HG02642 (cell line): ENCODE measurements at regions not wholly inside any gene's neighbourhood (a gene's known extent, or its start where the extent isn't known, plus 50 kb on each side); places are given as distances from the start of the nearest gene placed in this dataset.
"Not testable (repeated sequence)": the region's sequence is repeated elsewhere in the genome, so short reads cannot be mapped to it uniquely, and the experiment has no call there.

Experiments used
- ATAC-seq: cut with Tn5 transposase; IDR thresholded peaks from one replicate; pipeline ENCODE4 v1.9.1; 2021; ENCODE audit warnings: mild to moderate bottlenecking; ENCODE audit not compliant: unreplicated experiment, poor library complexity

DNA sequence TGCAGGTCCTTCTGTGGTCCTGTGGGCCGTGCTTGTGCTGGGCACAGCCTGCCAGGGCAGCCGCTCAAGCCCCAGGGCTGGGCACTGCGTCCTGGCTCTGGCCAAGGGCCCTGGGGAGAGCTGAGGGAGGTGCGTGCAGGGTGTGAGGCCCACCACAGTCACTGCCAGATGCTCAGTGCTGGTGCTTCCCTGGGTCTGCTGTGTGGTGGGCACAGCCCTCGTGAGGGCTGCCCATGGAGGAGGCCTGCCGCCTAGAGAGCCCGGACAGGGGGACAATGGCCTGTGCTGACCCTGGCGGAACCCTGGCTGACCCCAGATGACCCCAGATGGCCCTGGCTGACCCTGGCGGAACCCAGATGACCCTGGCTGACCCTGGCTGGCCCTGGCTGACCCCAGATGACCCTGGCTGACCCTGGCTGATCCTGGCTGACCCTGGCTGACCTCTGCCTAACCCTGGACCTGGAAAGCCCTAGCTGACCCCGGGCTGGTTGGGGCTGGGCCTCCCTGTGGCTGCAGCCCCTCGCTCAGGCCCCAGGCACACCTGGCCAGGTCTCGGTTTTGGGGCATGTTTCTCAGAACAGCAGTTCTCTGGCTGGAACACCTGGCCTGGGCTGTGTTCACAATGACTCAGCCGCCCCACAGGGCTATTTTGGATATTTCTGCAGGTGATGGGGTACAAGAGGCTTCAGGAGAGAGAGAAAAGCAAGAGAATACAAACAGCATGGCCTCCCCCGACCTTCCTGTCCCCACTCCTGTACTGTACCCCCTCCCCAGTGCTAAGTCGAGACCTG lies 55.4 kb downstream of the TMEM121 start:
- peak; percentile 34 for ATAC-seq

DNA sequence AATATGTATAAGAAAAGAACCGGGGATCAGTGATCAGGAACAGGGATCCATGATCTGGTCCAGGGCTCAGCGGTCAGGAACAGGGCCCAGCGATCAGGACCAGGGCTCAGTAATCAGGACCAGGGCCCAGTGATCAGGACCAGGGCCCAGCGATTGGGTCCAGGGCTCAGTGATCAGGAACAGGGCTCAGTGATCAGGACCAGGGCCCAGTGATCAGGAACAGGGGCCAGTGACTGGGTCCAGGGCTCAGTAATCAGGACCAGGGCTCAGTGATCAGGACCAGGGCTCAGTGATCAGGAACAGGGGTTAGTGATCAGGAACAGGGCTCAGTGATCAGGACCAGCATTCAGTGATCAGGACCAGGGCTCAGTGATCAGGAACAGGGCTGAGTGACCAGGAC lies 56.3 kb downstream of the TMEM121 start:
- no peak for ATAC-seq

DNA sequence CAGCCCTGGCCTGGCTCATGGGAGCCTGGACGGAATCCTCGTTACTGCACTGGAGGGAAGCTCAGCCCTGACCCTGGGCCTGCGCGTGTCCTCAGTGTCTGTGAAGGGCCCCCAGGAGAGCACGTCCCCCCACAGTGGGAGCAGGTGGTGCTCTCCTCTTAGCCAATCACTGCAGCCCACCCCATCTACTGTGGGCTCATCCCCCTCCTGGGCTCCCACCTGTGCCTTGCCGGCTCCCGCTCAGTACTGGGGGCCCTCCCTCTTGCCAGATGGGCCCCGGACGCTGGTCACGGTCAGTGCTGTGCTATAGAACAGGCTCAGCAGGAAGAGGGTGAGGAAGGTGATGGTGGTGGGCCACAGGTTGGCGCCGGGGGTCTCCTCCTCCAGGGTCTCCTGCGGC lies 57.5 kb downstream of the TMEM121 start:
- ATAC-seq: not testable (repeated sequence)

DNA sequence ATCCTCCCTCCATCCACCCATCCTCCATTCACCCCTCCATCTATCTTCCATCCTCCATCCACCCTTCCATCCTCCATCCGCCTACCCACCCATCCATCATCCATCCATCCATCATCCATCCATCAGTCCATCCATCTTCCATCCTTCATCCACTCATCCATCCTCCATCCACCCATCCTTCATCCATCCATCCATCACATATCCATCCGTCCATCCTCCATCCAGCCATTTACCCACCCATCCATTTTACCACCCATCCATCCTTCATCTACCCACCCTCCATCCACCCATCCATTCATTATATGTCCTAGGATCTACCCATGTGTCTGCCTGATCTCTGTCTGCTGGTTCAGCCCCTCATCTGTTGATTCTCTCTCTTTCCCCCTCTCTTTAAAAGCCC lies 58.9 kb downstream of the TMEM121 start:
- not testable (repeated sequence) for ATAC-seq

DNA sequence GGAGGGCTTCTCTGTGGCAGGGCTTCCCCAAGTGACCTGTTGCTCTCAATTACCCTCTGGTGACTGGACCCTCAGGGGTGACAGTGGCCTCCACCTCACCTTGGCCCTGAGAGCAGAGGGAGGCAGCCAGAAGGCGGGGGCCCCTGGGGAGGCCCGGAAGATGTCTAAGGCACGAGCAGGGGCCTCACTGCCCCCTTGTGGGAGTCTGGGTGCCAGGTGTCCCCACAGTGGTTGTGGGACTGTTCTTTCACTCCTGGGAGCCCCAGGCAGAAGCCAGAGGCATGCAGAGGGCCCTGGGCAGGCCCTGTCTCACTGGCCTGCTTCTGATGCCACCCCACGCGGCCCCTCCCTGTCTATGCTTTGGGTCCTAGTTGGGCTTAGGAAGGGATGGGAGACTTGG lies 59.3 kb downstream of the TMEM121 start:
- ATAC-seq: peak; percentile 28

DNA sequence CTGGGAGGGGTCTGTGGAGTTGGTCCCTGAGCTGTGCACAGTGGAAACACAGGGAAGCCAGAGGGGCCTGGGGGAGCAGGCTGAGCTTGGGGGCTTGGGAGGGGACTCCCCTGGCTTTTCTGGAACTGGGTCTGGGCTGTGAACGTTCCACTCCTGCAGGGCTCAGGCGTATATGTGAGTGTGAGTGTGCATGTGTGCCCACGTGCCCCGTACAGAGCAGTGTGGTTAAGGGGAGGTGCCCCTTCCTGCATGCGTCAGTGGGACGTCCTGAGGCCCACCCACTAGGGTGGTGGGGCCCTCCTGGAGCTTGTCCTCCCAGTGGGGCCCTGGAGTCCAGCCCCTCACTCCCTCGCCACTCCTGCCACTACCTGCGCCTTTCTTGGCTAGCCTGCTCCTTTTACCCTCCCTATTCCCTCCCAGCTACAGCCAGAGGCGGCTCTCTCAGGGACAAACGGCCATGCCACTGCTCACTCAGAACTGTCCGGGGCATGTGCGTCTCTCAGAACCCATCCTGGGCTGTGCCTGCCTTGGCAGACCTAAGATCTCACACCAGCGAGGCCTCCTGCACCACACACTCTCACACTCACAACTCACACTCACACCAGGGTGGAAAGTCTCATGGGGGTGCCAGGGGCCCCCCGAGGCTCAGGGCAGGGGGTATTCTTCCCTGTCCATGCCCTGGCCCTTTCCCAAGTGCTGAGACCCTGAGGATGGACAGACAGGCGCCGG lies 59.9 kb downstream of the TMEM121 start:
- ATAC-seq: peak; percentile 12

DNA sequence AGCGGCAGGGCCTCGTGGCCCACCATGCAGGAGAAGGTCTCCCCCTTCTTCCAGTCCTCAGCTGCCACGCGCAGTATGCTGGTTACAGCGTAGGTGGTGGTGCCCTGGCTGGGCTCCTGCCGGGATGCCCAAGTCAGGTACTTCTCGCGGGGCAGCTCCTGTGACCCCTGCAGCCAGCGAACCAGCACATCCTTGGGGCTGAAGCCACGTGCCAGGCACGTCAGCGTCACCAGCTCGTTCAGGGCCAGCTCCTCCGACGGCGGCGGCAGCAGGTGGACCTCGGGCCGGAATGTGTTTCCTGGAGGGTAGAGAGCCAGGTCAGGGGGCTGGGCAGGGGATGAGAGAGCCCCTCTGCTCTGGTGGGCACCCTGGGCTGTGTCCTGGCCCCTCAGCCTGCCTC lies 60.7 kb downstream of the TMEM121 start:
- not testable (repeated sequence) for ATAC-seq

DNA sequence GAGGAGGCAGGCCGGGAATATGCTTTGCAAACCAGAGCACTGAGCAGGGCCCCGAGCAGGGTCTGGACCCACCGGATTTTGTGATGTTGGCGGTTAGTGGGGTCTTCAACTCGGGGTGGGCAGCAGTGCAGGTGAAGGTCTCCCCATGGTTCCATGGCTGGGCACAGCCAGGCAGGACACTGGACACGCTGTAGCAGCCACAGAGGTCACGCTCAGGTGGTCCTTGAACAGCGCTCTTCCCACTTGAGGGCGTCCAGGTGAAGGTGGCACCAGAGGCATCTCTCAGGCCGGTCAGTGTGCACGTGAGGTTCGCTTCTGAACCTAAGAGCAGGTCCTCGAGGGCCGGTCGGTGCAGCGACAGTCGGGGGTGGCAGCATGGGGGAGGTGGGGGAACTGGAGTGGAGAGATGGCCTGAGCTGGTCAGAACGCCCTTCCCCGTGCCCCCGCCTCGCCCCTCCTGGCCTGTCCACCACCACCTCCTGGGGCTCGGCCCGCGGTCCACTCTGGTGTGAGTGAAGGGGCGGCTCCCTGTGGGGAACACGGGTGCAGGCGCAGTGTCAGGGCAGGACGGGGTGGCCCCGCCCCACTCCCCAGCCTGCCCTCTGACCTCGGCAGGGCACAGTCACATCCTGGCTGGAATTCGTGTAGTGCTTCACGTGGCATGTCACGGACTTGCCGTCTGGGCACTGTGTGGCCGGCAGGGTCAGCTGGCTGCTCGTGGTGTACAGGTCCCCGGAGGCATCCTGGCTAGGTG lies 61.3 kb downstream of the TMEM121 start:
- not testable (repeated sequence) for ATAC-seq

DNA sequence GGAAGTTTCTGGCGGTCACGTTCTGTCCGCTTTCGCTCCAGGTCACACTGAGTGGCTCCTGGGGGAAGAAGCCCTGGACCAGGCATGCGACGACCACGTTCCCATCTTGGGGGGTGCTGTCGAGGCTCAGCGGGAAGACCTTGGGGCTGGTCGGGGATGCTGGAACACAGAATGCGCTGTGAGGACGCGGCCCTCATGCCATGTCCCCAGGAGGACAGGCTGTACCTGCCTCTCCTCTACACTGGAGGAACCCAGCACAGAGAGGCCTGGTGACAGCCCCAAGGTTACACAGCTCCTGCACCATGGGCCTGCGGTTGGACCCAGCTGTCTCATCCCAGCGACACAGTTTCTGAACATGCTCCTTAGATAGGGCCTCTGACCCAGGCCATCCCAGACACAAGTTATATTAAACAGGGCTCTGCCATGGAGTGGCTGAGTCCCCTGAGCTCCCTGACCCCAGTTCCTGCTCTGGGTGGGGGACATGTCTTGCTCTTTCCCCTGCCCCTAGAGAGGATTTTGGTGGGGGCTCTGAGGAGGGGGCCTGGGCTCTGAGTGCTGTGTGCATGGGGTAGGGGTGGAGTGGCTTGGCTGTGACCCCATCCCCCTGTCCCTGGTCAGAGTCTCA lies 62.0 kb downstream of the TMEM121 start:
- no peak for ATAC-seq

DNA sequence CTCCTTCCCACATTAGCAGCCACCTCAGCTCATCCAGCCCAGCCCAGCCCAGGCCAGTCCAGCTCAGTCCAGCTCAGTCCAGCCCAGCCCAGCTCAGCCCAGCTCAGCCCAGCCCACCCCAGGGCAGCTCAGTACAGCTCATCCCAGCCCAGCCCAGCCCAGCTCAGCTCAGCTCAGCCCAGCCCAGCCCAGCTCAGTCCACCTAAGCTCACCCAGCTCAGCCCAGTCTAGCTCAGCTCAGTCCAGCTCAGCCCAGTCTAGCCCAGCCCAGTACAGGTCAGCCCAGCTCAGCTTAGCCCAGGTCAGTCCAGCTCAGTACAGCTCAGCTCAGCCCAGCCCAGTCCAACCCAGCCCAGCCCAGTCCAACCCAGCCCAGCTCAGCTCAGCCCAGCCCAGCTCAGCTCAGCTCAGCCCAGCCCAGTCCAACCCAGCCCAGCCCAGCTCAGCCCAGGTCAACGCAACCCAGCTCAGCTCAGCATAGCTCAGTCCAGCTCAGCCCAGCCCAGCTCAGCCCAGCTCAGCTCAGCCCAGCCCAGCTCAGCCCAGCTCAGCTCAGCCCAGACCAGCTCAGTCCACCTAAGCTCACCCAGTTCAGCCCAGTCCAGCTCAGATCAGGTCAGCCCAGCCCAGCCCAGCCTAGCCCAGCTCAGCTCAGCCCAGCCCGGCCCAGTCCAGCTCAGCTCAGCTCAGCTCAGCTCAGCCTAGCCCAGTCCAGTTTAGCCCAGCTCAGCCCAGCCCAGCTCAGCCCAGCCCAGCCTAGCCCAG lies 63.0 kb downstream of the TMEM121 start:
- no peak for ATAC-seq

DNA sequence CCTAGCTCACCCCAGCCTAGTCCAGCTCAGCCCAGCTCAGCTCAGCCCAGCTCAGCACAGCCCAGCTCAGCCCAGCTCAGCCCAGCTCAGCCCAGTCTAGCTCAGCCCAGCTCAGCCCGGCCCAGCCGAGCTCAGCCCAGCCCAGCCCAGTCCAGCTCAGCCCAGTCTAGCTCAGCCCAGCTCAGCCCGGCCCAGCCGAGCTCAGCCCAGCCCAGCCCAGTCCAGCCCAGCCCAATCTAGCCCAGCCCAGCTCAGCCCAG lies 63.5 kb downstream of the TMEM121 start:
- not testable (repeated sequence) for ATAC-seq

DNA sequence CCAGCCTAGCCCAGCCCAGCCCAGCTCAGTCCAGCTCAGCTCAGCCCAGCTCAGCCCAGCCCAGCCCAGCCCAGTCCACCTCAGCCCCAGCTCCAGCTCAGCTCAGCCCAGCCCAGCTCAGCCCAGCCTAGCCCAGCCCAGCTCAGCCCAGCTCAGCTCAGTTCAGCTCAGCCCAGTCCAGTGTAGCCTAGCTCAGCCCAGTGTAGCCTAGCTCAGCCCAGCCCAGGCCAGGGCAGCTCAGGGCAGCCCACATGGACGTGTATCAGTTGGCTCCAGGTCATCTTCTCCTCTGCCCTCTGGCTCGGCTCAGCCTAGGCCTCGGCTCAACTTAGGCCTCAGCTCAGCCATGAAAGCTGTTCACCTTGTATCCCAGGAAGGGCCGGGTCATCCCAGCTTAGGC lies 64.7 kb downstream of the TMEM121 start:
- no peak for ATAC-seq

DNA sequence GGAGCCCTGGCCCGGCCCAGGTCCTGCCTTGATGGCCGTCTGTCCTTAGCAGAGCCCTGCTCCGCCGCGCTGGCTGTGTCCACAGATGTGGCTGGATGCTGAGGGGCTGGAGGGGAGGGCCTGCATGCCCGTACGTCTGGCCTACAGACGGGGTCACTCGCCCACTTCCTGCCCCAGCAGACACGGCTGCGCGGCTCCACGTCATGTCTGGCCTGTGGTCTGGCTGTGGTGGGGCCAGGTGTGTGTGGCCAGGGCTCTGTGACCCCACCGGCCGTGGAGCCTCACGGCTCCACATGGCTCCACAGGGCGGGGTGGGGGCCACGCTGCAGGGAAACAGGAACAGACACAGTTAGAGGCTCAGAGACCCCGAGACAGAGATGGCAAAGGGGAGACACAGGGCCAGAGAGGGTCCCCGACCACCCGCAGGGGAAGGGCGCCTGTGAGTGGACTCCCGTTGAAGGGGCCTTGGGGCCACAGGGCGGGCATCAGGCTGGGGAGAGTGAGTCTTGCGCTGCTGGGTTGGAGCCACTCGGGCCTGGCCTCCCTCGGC lies 65.5 kb downstream of the TMEM121 start:
- not testable (repeated sequence) for ATAC-seq

DNA sequence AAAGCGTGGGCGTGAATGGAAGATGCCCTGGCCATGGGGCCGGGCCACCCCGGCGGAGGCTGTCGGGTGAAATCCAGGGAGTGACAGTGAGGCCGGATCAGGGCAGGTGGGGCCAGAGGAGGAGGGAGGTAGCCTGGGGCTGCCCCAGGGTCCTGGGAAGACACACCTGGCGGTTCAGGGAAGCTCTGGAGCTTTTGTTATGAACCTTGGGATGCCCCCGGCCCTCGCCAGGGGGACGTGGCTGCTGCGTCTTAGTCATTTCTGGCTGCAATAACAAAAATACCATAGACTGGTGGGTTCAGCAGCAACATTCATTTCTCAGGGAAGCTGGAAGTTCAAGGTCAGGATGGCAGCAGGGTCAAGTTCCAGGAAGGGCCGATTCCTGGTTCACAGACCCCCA lies 66.3 kb downstream of the TMEM121 start:
- ATAC-seq: not testable (repeated sequence)

DNA sequence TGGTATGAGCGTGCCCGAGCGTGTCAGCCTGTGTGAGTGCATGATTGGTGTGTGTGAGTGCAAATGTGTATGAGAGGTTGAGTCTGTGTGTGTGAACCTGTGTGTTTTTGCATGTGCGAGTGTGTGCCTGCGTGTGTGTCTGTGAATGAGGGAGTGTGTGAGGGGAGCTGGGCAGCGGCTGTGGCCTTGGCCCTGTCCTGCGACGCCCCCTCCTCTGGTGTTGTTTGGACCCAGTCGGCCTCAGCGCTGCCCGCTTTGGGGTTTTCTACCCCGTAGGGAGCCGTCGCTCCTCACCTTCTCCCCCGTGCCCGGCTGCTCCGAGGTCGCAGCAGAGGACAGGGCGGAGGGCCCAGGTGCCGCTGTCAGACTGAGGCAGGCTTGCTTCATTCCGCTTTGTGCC lies 69.0 kb downstream of the TMEM121 start:
- not testable (repeated sequence) for ATAC-seq

DNA sequence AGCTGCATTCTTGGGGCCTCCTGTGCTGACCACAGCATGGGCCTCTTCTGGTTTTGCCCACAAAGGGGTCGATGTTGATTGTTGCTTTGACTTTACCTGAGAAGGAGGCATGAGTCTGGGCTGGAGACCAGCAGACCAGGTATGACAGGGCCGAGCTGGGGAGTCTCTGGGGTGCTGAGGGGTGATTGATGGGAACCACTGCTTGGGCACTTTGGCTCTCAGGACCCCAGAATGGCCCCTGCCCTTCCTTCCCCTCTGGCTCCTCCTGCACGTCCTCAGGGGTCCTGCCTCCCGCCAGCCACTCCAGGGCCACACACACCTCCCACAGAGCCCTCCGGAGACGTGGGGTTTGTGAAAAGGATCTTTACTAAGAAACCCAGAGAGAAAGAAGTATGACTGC lies 70.0 kb downstream of the TMEM121 start:
- ATAC-seq: not testable (repeated sequence)

DNA sequence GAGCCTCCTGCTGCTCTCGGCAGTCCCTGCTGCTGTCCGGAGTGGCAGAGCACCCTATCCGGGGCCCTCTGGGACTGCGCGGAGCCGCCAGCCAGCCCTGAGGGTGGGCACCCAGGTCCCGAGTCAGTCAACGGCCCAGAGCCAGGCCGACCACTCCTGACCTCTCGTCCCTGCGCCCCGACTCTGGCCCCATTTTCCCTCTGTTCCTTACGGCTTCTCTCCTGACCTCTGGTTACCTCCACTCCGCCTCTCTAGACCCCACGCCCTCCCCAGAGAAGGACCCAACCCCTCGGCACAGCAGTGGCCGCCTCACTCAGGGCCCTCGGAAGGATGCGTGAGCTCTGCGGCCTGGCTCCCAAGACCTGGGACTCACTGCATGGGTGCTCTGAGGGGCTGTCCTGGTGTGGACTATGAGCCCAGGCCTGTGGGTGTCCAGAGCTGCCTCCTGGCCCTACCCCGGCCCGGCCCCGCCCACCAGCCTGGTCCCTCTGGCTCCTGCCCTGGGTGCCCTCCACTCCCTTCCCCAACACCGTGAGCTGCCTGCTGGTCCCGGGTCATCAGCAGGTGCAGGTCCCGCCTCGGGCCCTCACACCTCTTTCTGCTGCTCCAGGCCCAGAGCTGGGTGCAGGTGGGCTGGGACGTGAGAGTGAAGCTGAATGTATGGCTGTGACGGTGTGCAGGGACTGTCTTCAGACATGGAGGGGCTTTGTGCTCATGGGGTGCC lies 71.8 kb downstream of the TMEM121 start:
- not testable (repeated sequence) for ATAC-seq

DNA sequence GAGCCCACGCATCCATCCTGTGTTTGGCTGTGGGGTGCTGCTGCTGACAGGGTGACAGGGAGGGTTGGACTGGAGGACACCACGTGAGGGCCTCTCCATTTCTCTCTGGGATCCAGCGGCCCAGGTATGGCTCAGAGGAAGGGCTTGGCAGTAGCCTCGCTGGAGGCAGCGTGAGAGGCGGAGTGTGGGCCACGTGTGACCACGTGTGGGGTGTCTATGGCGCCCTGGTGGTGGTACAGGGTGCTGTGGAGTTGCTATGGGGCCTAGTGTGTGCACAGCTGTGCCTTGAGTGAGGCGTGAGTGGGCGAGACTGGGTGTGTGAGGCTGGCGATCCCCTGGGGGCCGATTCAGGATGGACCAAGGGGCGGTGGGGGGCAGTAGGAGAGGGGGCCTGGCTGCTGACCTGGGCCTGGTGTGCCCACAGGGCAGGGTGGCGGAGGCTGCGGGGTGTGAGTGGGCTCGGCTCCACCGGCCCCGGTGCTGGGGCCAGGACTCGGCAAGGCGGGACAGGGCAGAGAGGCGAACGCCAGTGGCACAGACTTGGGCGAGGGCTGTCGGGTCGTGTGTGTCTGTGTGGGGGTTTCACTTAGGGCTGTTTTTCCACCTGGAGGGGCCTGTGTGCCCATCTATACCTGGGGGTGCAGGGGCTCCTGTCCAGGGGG lies 72.7 kb downstream of the TMEM121 start:
- ATAC-seq: not testable (repeated sequence)
